ENCODE measurements at regions not wholly inside any gene's neighbourhood (a gene's known extent, or its start where the extent isn't known, plus 50 kb on each side); places are given as distances from the start of the nearest gene placed in this dataset.

DNA sequence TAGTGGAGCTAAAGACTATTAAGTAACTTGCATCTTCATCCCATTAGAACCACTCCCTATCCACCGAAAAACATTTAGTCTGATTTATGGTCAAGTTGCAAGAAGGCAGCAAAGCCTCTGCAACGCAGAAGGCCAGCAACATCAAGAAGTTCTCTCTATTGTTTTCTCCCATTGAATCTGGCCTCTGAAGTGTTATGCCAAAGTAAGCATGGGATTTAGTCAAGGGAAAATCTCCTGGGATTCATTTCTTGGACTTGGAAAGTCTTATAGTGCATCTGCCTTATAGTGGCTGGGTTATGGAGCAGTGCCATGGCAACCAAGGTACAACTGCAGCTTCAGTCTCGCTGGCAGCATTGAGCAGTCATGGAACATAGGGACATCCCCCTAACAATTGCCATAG is 87.7 kb upstream of the KRR1 start:
- no peak for TF ChIP-seq POLR2AphosphoS5 (IDR thresholded peaks at IDR 0.05; ENCODE audit: insufficient read depth in 1 of 2, low read depth in 1 of 2)
- TF ChIP-seq CTCF (IDR thresholded peaks at IDR 0.05) = no peak

Data from vagina (tissue), 2 donors.